Lower leg skin (tissue), 3 donors: ENCODE measurements at regions not wholly inside any gene's neighbourhood (a gene's known extent, or its start where the extent isn't known, plus 50 kb on each side); places are given as distances from the start of the nearest gene placed in this dataset.

ENCODE experiments used
- POLR2A ChIP-seq, 2 donors: fragments of 450-650 bp; IDR thresholded peaks; one replicate each; pipeline ENCODE4 v1.6.1; 2016 to 2017; ENCODE audit warnings: antibody characterized with exemption in 2 of 2, mild to moderate bottlenecking in 1 of 2, moderate library complexity in 1 of 2
- TF ChIP-seq, protein P1 (sequence below), 3 donors: fragments of 450-650 bp; IDR thresholded peaks; one replicate each; pipeline ENCODE4 v1.5.1; 2016; ENCODE audit warnings: antibody characterized with exemption in 3 of 3, mild to moderate bottlenecking in 3 of 3, moderate library complexity in 2 of 3

DNA sequence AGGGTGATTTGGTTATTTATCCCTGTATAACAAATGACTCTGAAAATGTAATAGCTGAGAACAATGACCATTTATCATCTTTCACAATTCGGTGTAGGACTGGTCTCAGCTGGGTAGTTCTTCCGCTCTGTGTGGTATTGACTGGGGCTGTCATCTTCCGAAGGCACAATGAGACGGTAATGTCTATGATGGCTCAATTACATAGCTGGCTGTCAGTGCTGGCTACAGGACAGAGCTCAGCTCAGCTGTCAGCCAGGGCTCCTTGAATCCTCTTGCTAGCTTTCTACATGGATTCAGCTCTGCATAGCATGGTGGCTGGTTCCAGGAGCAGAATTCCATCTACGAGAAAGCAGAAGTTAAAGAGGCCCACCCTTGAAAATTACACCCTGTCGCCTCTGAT is 483.8 kb downstream of the TDRD15 start:
- TF ChIP-seq, protein P1, sequence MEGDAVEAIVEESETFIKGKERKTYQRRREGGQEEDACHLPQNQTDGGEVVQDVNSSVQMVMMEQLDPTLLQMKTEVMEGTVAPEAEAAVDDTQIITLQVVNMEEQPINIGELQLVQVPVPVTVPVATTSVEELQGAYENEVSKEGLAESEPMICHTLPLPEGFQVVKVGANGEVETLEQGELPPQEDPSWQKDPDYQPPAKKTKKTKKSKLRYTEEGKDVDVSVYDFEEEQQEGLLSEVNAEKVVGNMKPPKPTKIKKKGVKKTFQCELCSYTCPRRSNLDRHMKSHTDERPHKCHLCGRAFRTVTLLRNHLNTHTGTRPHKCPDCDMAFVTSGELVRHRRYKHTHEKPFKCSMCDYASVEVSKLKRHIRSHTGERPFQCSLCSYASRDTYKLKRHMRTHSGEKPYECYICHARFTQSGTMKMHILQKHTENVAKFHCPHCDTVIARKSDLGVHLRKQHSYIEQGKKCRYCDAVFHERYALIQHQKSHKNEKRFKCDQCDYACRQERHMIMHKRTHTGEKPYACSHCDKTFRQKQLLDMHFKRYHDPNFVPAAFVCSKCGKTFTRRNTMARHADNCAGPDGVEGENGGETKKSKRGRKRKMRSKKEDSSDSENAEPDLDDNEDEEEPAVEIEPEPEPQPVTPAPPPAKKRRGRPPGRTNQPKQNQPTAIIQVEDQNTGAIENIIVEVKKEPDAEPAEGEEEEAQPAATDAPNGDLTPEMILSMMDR (IDR thresholded peaks at IDR 0.05), result no peak
- no peak for TF ChIP-seq POLR2A (IDR thresholded peaks at IDR 0.05)
